ENCODE measurements at regions not wholly inside any gene's neighbourhood (a gene's known extent, or its start where the extent isn't known, plus 50 kb on each side); places are given as distances from the start of the nearest gene placed in this dataset.
"Not testable (repeated sequence)": the region's sequence is repeated elsewhere in the genome, so short reads cannot be mapped to it uniquely, and the experiment has no call there.

- H3K36me3 Mint-ChIP-seq = no peaks in the 10 kb centered on the region
- no peak overlapping the region for H3K4me3 Mint-ChIP-seq
- H3K27me3 Mint-ChIP-seq = no peaks in the 10 kb centered on the region
- no peak overlapping the region for H3K27ac Mint-ChIP-seq
- CTCF ChIA-PET = no interaction called here
- peaks cover 5% of the 10 kb centered on the region for H3K9me3 Mint-ChIP-seq
- H3K4me1 Mint-ChIP-seq = no peaks in the 10 kb centered on the region
- no peak for DNase-seq
Observed at GRCh38 chr3:103169289-103169688, 734.5 kb downstream of the ZPLD1 start.

GRCh38 chr3:103170651-103171050, 735.8 kb downstream of the ZPLD1 start:
- Mint-ChIP-seq H3K4me3 (no peak overlapping the region), H3K9me3 (peaks cover 5% of the 10 kb centered on the region), H3K27me3 (no peaks in the 10 kb centered on the region), H3K4me1 (no peaks in the 10 kb centered on the region), H3K36me3 (no peaks in the 10 kb centered on the region), H3K27ac (no peak overlapping the region)
- CTCF ChIA-PET = no interaction called here
- DNase-seq = no peak

- DNase-seq = no peak
- Mint-ChIP-seq H3K36me3 (no peaks in the 10 kb centered on the region), H3K27me3 (no peaks in the 10 kb centered on the region), H3K9me3 (no peaks in the 10 kb centered on the region), H3K4me3 (no peak overlapping the region), H3K4me1 (no peaks in the 10 kb centered on the region), H3K27ac (no peak overlapping the region)
- CTCF ChIA-PET = no interaction called here
Observed at GRCh38 chr3:103173940-103174339, 739.1 kb downstream of the ZPLD1 start.

- no peak for DNase-seq
- no peaks in the 10 kb centered on the region for H3K27me3 Mint-ChIP-seq
- CTCF ChIA-PET = no interaction called here
- no peak overlapping the region for H3K27ac Mint-ChIP-seq
- no peak overlapping the region for H3K4me3 Mint-ChIP-seq
- no peaks in the 10 kb centered on the region for H3K4me1 Mint-ChIP-seq
- H3K36me3 Mint-ChIP-seq = no peaks in the 10 kb centered on the region
- H3K9me3 Mint-ChIP-seq = peaks cover 1% of the 10 kb centered on the region
Observed at GRCh38 chr3:103181160-103181559, 746.3 kb downstream of the ZPLD1 start.

- Mint-ChIP-seq H3K9me3 (peaks cover 1% of the 10 kb centered on the region), H3K4me1 (no peaks in the 10 kb centered on the region), H3K4me3 (no peak overlapping the region), H3K27me3 (no peaks in the 10 kb centered on the region), H3K27ac (no peak overlapping the region), H3K36me3 (no peaks in the 10 kb centered on the region)
- CTCF ChIA-PET = no interaction called here
- DNase-seq = no peak
Observed at GRCh38 chr3:103184772-103185171, 750.0 kb downstream of the ZPLD1 start.

DNA sequence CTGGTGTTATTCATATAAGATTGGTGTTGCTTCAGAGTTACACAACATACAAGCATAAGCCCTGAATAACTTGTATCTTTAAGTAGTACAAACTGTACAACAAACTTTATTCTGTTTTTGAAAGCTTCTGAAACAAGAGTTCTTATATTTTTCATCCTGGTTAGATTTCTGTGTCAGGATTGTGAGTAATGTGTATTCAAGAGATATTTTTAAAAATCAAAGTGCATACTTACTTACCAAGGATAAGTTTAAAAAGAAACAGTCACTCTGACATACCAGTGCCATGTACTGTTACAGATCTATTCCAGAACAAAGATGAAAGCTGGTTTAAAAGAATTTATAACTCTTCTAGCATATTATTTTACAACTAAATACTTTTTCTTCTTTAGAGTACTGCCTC, 755.1 kb downstream of the ZPLD1 start:
- Mint-ChIP-seq H3K4me3 (no peak overlapping the region), H3K36me3 (no peaks in the 10 kb centered on the region), H3K27me3 (no peaks in the 10 kb centered on the region), H3K4me1 (no peaks in the 10 kb centered on the region), H3K9me3 (no peaks in the 10 kb centered on the region), H3K27ac (no peak overlapping the region)
- CTCF ChIA-PET = no interaction called here
- DNase-seq = no peak

GRCh38 chr3:103195216-103195615, 760.4 kb downstream of the ZPLD1 start:
- H3K4me3 Mint-ChIP-seq = no peak overlapping the region
- no peaks in the 10 kb centered on the region for H3K36me3 Mint-ChIP-seq
- no peaks in the 10 kb centered on the region for H3K9me3 Mint-ChIP-seq
- DNase-seq = no peak
- no peak overlapping the region for H3K27ac Mint-ChIP-seq
- CTCF ChIA-PET = no interaction called here
- no peaks in the 10 kb centered on the region for H3K27me3 Mint-ChIP-seq
- H3K4me1 Mint-ChIP-seq = no peaks in the 10 kb centered on the region

DNA sequence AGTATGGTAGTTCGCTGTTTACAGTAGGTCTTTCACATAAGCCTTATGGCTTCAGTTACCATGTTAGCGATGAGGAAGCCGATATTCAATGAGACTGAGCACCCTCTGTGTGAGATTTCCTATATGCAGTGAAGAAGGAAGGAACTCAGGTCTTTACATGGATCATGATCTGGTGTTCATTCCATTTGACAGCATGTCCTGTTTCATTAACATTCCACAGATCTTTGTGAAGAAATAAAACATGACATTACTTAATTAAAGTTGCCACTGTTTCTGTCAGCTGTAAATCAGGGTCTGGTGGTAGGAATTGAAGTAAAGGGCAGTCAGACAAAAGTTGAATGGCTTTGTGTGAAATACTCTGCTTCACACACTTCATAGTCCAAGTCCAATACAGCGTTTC, 768.6 kb downstream of the ZPLD1 start:
- no peak overlapping the region for H3K27ac Mint-ChIP-seq
- DNase-seq = no peak
- no peaks in the 10 kb centered on the region for H3K27me3 Mint-ChIP-seq
- CTCF ChIA-PET = no interaction called here
- no peak overlapping the region for H3K4me3 Mint-ChIP-seq
- H3K4me1 Mint-ChIP-seq = no peaks in the 10 kb centered on the region
- no peaks in the 10 kb centered on the region for H3K36me3 Mint-ChIP-seq
- H3K9me3 Mint-ChIP-seq = no peaks in the 10 kb centered on the region

DNA sequence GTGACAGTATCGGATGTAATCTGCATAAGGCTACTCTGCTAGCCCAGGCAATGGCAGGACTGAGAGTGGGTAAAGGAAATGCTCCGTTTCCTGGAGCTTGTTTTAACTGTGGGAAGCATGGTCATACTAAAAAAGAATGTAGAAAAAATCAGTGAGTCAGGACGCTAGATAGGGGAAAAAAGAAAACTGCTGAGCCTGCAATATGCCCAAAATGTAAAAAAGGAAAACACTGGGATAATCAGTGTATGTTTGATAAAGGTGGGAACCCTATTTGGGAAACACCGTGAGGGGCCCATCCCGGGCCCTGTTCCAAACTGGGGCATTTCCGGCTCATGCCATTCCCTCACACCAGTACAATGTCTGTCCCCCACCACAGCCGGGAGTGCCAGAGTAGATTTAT, 775.8 kb downstream of the ZPLD1 start:
- Mint-ChIP-seq H3K36me3 (no peaks in the 10 kb centered on the region), H3K27me3 (no peaks in the 10 kb centered on the region), H3K4me1 (no peaks in the 10 kb centered on the region), H3K27ac (no peak overlapping the region), H3K9me3 (no peaks in the 10 kb centered on the region), H3K4me3 (no peak overlapping the region)
- CTCF ChIA-PET = no interaction called here
- DNase-seq = no peak

DNA sequence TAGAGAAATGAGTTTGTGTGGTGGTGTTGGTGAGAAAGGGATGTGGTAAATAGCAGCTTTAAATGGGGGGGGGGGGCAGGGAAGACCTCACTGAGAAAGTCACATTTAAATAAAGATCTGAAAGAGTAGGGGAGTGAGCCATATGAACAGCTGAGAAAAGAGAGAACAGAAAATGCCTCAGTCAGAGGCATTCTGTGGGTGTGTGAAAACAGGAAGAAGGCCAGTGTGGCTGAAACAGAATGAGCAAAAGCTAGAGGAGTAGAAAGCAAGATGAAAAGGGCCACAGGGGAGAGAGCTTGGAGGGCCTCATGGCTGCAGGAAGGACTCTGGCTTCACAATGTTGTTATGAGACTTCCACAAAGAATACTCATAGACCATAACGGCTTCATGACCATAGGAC, 783.3 kb downstream of the ZPLD1 start:
- H3K4me1 Mint-ChIP-seq = no peaks in the 10 kb centered on the region
- no peak overlapping the region for H3K4me3 Mint-ChIP-seq
- H3K27ac Mint-ChIP-seq = no peak overlapping the region
- CTCF ChIA-PET = no interaction called here
- no peaks in the 10 kb centered on the region for H3K9me3 Mint-ChIP-seq
- H3K27me3 Mint-ChIP-seq = no peaks in the 10 kb centered on the region
- DNase-seq = no peak
- peaks cover under 1% of the 10 kb centered on the region for H3K36me3 Mint-ChIP-seq

- Mint-ChIP-seq H3K27me3 (no peaks in the 10 kb centered on the region), H3K4me1 (no peaks in the 10 kb centered on the region), H3K27ac (no peak overlapping the region), H3K36me3 (peaks cover 1% of the 10 kb centered on the region), H3K9me3 (no peaks in the 10 kb centered on the region), H3K4me3 (no peak overlapping the region)
- DNase-seq = no peak
- CTCF ChIA-PET = no interaction called here
Observed at GRCh38 chr3:103218793-103219192, 784.0 kb downstream of the ZPLD1 start.

- CTCF ChIA-PET = no interaction called here
- no peak for DNase-seq
- no peaks in the 10 kb centered on the region for H3K4me1 Mint-ChIP-seq
- H3K27ac Mint-ChIP-seq = no peak overlapping the region
- no peak overlapping the region for H3K4me3 Mint-ChIP-seq
- no peaks in the 10 kb centered on the region for H3K9me3 Mint-ChIP-seq
- no peaks in the 10 kb centered on the region for H3K27me3 Mint-ChIP-seq
- peaks cover 1% of the 10 kb centered on the region for H3K36me3 Mint-ChIP-seq
Observed at GRCh38 chr3:103227651-103228050, 792.8 kb downstream of the ZPLD1 start.

GRCh38 chr3:103247459-103247858, 812.6 kb downstream of the ZPLD1 start:
- Mint-ChIP-seq H3K36me3 (no peaks in the 10 kb centered on the region), H3K4me3 (no peak overlapping the region), H3K27ac (no peak overlapping the region), H3K4me1 (no peaks in the 10 kb centered on the region), H3K9me3 (peaks cover 7% of the 10 kb centered on the region), H3K27me3 (no peaks in the 10 kb centered on the region)
- CTCF ChIA-PET = no interaction called here
- no peak for DNase-seq

GRCh38 chr3:103254827-103255226, 820.0 kb downstream of the ZPLD1 start:
- H3K4me1 Mint-ChIP-seq, H3K27me3 Mint-ChIP-seq, H3K36me3 Mint-ChIP-seq, DNase-seq, H3K27ac Mint-ChIP-seq, CTCF ChIA-PET, H3K4me3 Mint-ChIP-seq: not testable (repeated sequence)
- peaks cover 13% of the 10 kb centered on the region for H3K9me3 Mint-ChIP-seq

- Mint-ChIP-seq H3K4me3 (no peak overlapping the region), H3K27me3 (no peaks in the 10 kb centered on the region), H3K4me1 (no peaks in the 10 kb centered on the region), H3K27ac (no peak overlapping the region), H3K9me3 (peaks cover 11% of the 10 kb centered on the region), H3K36me3 (no peaks in the 10 kb centered on the region)
- DNase-seq = no peak
- CTCF ChIA-PET = no interaction called here
Observed at GRCh38 chr3:103269287-103269686, 834.5 kb downstream of the ZPLD1 start.

DNA sequence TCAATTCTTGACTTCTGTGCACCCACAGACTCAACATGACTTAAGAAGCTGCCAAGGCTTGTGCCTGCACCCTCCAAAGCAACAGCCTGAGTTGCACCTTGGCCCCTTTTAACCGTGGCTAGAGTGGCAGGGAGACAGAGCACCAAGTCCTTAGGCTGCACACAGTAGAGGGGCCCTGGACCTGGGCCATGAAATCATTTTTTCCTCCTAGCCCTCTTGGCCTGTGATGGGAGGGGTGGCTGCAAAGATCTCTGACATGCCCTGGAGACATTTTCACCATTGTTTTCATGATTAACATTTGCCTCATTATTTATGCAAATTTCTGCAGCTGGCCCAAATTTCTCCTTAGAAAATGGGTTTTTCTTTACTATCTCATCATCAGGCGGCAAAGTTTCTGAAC, 836.8 kb downstream of the ZPLD1 start:
- no peaks in the 10 kb centered on the region for H3K4me1 Mint-ChIP-seq
- CTCF ChIA-PET = no interaction called here
- H3K27me3 Mint-ChIP-seq = no peaks in the 10 kb centered on the region
- DNase-seq = no peak
- H3K9me3 Mint-ChIP-seq = peaks cover 15% of the 10 kb centered on the region
- no peak overlapping the region for H3K27ac Mint-ChIP-seq
- no peak overlapping the region for H3K4me3 Mint-ChIP-seq
- no peaks in the 10 kb centered on the region for H3K36me3 Mint-ChIP-seq

Data from activated naive CD4-positive, alpha-beta T cell treated with anti-CD3 and anti-CD28 coated beads, Interleukin-2, amount 10 ng/mL, durations not matched to agents 7 days and 5 days (primary cell).